Transverse colon (tissue), 4 donors: ENCODE measurements at regions not wholly inside any gene's neighbourhood (a gene's known extent, or its start where the extent isn't known, plus 50 kb on each side); places are given as distances from the start of the nearest gene placed in this dataset.

ENCODE experiments used
- DNase-seq: peaks from one replicate; pipeline ENCODE4 v3.0.0-alpha.2; 2019
- H3K27ac ChIP-seq, 4 donors: fragments of 200-600 bp; sonication (generic); 2 replicates each; pipeline ENCODE4 v1.5.1; 2016 to 2018; ENCODE audit warnings: inconsistent platforms in 4 of 4
- H3K27me3 ChIP-seq: fragments of 200-600 bp; sonication (generic); 2 replicates; pipeline ENCODE4 v1.5.1; 2017; ENCODE audit warnings: inconsistent platforms
- H3K36me3 ChIP-seq, 4 donors: fragments of 200-600 bp; sonication (generic); 2 replicates each; pipeline ENCODE4 v1.5.1; 2017 to 2019; ENCODE audit warnings: inconsistent platforms in 4 of 4
- H3K4me1 ChIP-seq, 4 donors: fragments of 200-600 bp; sonication (generic); 2 replicates each; pipeline ENCODE4 v1.5.1; 2017 to 2020; ENCODE audit warnings: inconsistent platforms in 4 of 4
- H3K4me3 ChIP-seq, 4 donors: fragments of 200-600 bp; sonication (generic); 1 replicate in 1 of 4; 2 replicates in 3 of 4; pipeline versions ENCODE4 v1.5.1 to v1.6.1; 2017 to 2019; ENCODE audit warnings: inconsistent platforms in 4 of 4
- H3K9me3 ChIP-seq, 2 donors: fragments of 200-600 bp; sonication (generic); 2 replicates each; pipeline ENCODE4 v1.5.1; 2017 to 2019; ENCODE audit warnings: inconsistent platforms in 2 of 2
- CTCF ChIP-seq, 5 experiments: fragments of 200-600 bp in 3 of 5; fragments of 450-650 bp in 2 of 5; sonication (generic) in 3 of 5; IDR thresholded peaks; 1 replicate in 2 of 5; 2 replicates in 3 of 5; pipeline ENCODE4 v1.5.1; 2016 to 2017; ENCODE audit warnings: antibody characterized with exemption in 5 of 5, inconsistent platforms in 3 of 5, mild to moderate bottlenecking in 2 of 5, moderate library complexity in 1 of 5
- EP300 ChIP-seq: sonication (generic); formaldehyde crosslinking; IDR thresholded peaks from one replicate; pipeline ENCODE4 v1.6.1; 2017; ENCODE audit warnings: antibody characterized with exemption, low read depth
- POLR2A ChIP-seq: fragments of 450-650 bp; IDR thresholded peaks from one replicate; pipeline ENCODE4 v1.6.1; 2016; ENCODE audit warnings: antibody characterized with exemption, mild to moderate bottlenecking, moderate library complexity
- POLR2AphosphoS5 ChIP-seq, 3 donors: sonication (generic); formaldehyde crosslinking; IDR thresholded peaks; one replicate each; pipeline ENCODE4 v1.6.1; 2016; ENCODE audit warnings: antibody characterized with exemption in 3 of 3
- WGBS, 2 donors: methylation state at CpG; one replicate each; pipeline ENCODE4 v1.1.5; 2018; ENCODE audit warnings: low coverage in 1 of 2; 5-methylcytosine and 5-hydroxymethylcytosine counted together
- in situ Hi-C, 4 donors: fragments of 200-750 bp; cut with MboI; loops; one replicate each; pipeline versions ENCODE4 v1.15.0 to v1.15.1; 2017; ENCODE audit warnings: low sequenced_read_pairs in 3 of 4, low pct_ligation_motif_present in 1 of 4, low pct_unique_long_range_greater_than_20kb in 1 of 4
- intact Hi-C: fragments of 100-400 bp; cut with DNase I; formaldehyde crosslinking; loops from one replicate; pipeline ENCODE4 v1.15.1; 2023; ENCODE audit warnings: low total_unique reads

GRCh38 chr6:168822376-168822775 is 381.4 kb downstream of the SMOC2 start:
- intact Hi-C loops (no loop called here), in situ Hi-C loops (no loop called here)
- Histone ChIP-seq H3K27ac (no peak overlapping the region), H3K4me3 (no peak overlapping the region), H3K9me3 (peaks cover 7 to 8% of the 10 kb centered on the region in 2 donors), H3K4me1 (no peaks in the 10 kb centered on the region), H3K27me3 (no peaks in the 10 kb centered on the region), H3K36me3 (no peaks in the 10 kb centered on the region)
- 75% methylated on average over 7 of the region's 9 CpGs; no CpG with 5 or more reads in 1 of the 2 donors for WGBS, 2 donors
- TF ChIP-seq CTCF (IDR thresholded peaks at IDR 0.05), result no peak
- TF ChIP-seq POLR2AphosphoS5 (IDR thresholded peaks at IDR 0.05), result no peak
- no peak for TF ChIP-seq EP300
- no peak for TF ChIP-seq POLR2A
- DNase-seq, result no peak

GRCh38 chr6:168819546-168819945 is 378.6 kb downstream of the SMOC2 start:
- H3K36me3 ChIP-seq, result no peaks in the 10 kb centered on the region
- H3K9me3 ChIP-seq, result peaks cover 7 to 8% of the 10 kb centered on the region in 2 donors
- H3K27ac ChIP-seq, result no peak overlapping the region
- H3K4me1 ChIP-seq, result no peaks in the 10 kb centered on the region
- intact Hi-C loops (no loop called here), in situ Hi-C loops (no loop called here)
- DNase-seq, result no peak
- WGBS, 2 donors, result 82 to 85% methylated on average over 8 of the region's 8 CpGs
- H3K4me3 ChIP-seq, result no peak overlapping the region
- no peaks in the 10 kb centered on the region for H3K27me3 ChIP-seq
- no peak for TF ChIP-seq CTCF (IDR thresholded peaks at IDR 0.05)
- no peak for TF ChIP-seq EP300
- TF ChIP-seq POLR2AphosphoS5 (IDR thresholded peaks at IDR 0.05), result no peak
- no peak for TF ChIP-seq POLR2A

- in situ Hi-C loops, result no loop called here
- no peak overlapping the region for H3K4me3 ChIP-seq
- H3K27me3 ChIP-seq, result no peaks in the 10 kb centered on the region
- no peaks in the 10 kb centered on the region for H3K4me1 ChIP-seq
- intact Hi-C loops, result no loop called here
- H3K27ac ChIP-seq, result no peak overlapping the region
- DNase-seq, result no peak
- peaks cover 7 to 8% of the 10 kb centered on the region in 2 donors for H3K9me3 ChIP-seq
- TF ChIP-seq EP300 (no peak), POLR2A (no peak), CTCF (IDR thresholded peaks at IDR 0.05) (no peak), POLR2AphosphoS5 (IDR thresholded peaks at IDR 0.05) (no peak)
- 39% methylated on average over 1 of the region's 1 CpG; no CpG with 5 or more reads in 1 of the 2 donors for WGBS, 2 donors
- H3K36me3 ChIP-seq, result no peaks in the 10 kb centered on the region
Observed at GRCh38 chr6:168817558-168818159, 376.7 kb downstream of the SMOC2 start.

GRCh38 chr6:168815229-168815628 is 374.2 kb downstream of the SMOC2 start:
- intact Hi-C loops, result no loop called here
- H3K27me3 ChIP-seq, result no peaks in the 10 kb centered on the region
- TF ChIP-seq EP300 (no peak), CTCF (IDR thresholded peaks at IDR 0.05) (peak in 2 of 5 experiments; percentile 28 to 30)
- no peak overlapping the region for H3K27ac ChIP-seq
- 51 to 76% methylated on average over 2 to 5 of the region's 5 CpGs for WGBS, 2 donors
- DNase-seq, result no peak
- in situ Hi-C loops, result no loop called here
- H3K4me3 ChIP-seq, result no peak overlapping the region
- H3K36me3 ChIP-seq, result no peaks in the 10 kb centered on the region
- no peaks in the 10 kb centered on the region for H3K4me1 ChIP-seq
- H3K9me3 ChIP-seq, result peaks cover 7 to 8% of the 10 kb centered on the region in 2 donors
